ENCODE measurements at regions not wholly inside any gene's neighbourhood (a gene's known extent, or its start where the extent isn't known, plus 50 kb on each side); places are given as distances from the start of the nearest gene placed in this dataset.

- TF ChIP-seq, protein P1, sequence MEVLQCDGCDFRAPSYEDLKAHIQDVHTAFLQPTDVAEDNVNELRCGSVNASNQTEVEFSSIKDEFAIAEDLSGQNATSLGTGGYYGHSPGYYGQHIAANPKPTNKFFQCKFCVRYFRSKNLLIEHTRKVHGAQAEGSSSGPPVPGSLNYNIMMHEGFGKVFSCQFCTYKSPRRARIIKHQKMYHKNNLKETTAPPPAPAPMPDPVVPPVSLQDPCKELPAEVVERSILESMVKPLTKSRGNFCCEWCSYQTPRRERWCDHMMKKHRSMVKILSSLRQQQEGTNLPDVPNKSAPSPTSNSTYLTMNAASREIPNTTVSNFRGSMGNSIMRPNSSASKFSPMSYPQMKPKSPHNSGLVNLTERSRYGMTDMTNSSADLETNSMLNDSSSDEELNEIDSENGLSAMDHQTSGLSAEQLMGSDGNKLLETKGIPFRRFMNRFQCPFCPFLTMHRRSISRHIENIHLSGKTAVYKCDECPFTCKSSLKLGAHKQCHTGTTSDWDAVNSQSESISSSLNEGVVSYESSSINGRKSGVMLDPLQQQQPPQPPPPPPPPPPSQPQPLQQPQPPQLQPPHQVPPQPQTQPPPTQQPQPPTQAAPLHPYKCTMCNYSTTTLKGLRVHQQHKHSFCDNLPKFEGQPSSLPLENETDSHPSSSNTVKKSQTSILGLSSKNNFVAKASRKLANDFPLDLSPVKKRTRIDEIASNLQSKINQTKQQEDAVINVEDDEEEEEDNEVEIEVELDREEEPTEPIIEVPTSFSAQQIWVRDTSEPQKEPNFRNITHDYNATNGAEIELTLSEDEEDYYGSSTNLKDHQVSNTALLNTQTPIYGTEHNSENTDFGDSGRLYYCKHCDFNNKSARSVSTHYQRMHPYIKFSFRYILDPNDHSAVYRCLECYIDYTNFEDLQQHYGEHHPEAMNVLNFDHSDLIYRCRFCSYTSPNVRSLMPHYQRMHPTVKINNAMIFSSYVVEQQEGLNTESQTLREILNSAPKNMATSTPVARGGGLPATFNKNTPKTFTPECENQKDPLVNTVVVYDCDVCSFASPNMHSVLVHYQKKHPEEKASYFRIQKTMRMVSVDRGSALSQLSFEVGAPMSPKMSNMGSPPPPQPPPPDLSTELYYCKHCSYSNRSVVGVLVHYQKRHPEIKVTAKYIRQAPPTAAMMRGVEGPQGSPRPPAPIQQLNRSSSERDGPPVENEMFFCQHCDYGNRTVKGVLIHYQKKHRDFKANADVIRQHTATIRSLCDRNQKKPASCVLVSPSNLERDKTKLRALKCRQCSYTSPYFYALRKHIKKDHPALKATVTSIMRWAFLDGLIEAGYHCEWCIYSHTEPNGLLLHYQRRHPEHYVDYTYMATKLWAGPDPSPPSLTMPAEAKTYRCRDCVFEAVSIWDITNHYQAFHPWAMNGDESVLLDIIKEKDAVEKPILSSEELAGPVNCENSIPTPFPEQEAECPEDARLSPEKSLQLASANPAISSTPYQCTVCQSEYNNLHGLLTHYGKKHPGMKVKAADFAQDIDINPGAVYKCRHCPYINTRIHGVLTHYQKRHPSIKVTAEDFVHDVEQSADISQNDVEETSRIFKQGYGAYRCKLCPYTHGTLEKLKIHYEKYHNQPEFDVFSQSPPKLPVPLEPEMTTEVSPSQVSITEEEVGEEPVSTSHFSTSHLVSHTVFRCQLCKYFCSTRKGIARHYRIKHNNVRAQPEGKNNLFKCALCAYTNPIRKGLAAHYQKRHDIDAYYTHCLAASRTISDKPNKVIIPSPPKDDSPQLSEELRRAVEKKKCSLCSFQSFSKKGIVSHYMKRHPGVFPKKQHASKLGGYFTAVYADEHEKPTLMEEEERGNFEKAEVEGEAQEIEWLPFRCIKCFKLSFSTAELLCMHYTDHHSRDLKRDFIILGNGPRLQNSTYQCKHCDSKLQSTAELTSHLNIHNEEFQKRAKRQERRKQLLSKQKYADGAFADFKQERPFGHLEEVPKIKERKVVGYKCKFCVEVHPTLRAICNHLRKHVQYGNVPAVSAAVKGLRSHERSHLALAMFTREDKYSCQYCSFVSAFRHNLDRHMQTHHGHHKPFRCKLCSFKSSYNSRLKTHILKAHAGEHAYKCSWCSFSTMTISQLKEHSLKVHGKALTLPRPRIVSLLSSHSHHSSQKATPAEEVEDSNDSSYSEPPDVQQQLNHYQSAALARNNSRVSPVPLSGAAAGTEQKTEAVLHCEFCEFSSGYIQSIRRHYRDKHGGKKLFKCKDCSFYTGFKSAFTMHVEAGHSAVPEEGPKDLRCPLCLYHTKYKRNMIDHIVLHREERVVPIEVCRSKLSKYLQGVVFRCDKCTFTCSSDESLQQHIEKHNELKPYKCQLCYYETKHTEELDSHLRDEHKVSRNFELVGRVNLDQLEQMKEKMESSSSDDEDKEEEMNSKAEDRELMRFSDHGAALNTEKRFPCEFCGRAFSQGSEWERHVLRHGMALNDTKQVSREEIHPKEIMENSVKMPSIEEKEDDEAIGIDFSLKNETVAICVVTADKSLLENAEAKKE (CRISPR knock-in tag; IDR thresholded peaks at IDR 0.05), result no peak
Observed at GRCh38 chr21:24636696-24637095, 970.6 kb downstream of the MRPL39 start (continued).

DNA sequence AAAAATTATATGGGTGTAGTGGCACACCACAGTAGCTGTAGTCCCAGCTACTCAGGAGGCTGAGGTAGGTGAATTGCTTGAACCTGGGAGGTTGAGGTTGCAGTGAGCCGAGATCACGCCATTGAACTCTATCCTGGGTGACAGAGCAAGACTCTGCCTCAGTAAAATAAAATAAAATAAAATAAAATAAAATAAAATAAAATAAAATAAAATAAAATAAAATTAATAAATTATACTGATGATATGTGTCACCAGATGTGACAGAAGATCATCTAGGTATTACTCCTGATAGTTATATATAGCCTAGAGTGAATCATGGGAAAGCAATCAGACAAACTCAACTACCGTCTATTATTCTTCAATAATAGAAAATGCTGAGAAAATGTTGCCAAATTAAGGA is 972.5 kb downstream of the MRPL39 start:
- Histone ChIP-seq H3K79me2 (replicated peaks; ENCODE audit: insufficient read depth) (no peaks in the 10 kb centered on the region), H3K4me3 (no peak overlapping the region), H3K4me2 (no peak overlapping the region), H3K27me3 (ENCODE audit: insufficient read depth) (no peaks in the 10 kb centered on the region), H3K4me1 (ENCODE audit: insufficient read depth) (0 out of 2 replicates have a peak, but pooled peaks cover 4% of the 10 kb centered on the region), H3F3A (replicated peaks; ENCODE audit: low read depth) (no peaks in the 10 kb centered on the region), H3K36me3 (ENCODE audit: insufficient read depth) (no peaks in the 10 kb centered on the region), H2AFZ (no peak overlapping the region), H3K9me2 (ENCODE audit: insufficient read depth) (no peaks in the 10 kb centered on the region), H3K27ac (ENCODE audit: low read depth) (no peak overlapping the region), H4K20me1 (replicated peaks; ENCODE audit: insufficient read depth) (no peaks in the 10 kb centered on the region)
- Mint-ChIP-seq H3K36me3 (ENCODE audit: low read depth) (peaks cover 6% of the 10 kb centered on the region; the same call in 1 of the 3 replicates), H3K27me3 (ENCODE audit: insufficient read depth, low read depth, poor library complexity) (peaks cover 2% of the 10 kb centered on the region), H3K4me3 (no peak overlapping the region), H3K4me1 (peaks cover 5% of the 10 kb centered on the region; the same call in 2 of the 3 replicates), H3K9me3 (peaks cover 59% of the 10 kb centered on the region), H3K27ac (no peak overlapping the region)
- TF ChIP-seq, protein P2, sequence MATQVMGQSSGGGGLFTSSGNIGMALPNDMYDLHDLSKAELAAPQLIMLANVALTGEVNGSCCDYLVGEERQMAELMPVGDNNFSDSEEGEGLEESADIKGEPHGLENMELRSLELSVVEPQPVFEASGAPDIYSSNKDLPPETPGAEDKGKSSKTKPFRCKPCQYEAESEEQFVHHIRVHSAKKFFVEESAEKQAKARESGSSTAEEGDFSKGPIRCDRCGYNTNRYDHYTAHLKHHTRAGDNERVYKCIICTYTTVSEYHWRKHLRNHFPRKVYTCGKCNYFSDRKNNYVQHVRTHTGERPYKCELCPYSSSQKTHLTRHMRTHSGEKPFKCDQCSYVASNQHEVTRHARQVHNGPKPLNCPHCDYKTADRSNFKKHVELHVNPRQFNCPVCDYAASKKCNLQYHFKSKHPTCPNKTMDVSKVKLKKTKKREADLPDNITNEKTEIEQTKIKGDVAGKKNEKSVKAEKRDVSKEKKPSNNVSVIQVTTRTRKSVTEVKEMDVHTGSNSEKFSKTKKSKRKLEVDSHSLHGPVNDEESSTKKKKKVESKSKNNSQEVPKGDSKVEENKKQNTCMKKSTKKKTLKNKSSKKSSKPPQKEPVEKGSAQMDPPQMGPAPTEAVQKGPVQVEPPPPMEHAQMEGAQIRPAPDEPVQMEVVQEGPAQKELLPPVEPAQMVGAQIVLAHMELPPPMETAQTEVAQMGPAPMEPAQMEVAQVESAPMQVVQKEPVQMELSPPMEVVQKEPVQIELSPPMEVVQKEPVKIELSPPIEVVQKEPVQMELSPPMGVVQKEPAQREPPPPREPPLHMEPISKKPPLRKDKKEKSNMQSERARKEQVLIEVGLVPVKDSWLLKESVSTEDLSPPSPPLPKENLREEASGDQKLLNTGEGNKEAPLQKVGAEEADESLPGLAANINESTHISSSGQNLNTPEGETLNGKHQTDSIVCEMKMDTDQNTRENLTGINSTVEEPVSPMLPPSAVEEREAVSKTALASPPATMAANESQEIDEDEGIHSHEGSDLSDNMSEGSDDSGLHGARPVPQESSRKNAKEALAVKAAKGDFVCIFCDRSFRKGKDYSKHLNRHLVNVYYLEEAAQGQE (IDR thresholded peaks at IDR 0.05; ENCODE audit: unreplicated experiment), result no peak
- ATAC-seq, result no peak
- no peak for DNase-seq (ENCODE audit: low spot score)

Measured in GM23338 (cell line).